Iris pigment epithelial cell (primary cell): ENCODE measurements at regions not wholly inside any gene's neighbourhood (a gene's known extent, or its start where the extent isn't known, plus 50 kb on each side); places are given as distances from the start of the nearest gene placed in this dataset.

ENCODE experiments used
- DNase-seq: peaks from one replicate; pipeline ENCODE4 v3.0.0-alpha.2; 2011; ENCODE audit warnings: low read depth

DNA sequence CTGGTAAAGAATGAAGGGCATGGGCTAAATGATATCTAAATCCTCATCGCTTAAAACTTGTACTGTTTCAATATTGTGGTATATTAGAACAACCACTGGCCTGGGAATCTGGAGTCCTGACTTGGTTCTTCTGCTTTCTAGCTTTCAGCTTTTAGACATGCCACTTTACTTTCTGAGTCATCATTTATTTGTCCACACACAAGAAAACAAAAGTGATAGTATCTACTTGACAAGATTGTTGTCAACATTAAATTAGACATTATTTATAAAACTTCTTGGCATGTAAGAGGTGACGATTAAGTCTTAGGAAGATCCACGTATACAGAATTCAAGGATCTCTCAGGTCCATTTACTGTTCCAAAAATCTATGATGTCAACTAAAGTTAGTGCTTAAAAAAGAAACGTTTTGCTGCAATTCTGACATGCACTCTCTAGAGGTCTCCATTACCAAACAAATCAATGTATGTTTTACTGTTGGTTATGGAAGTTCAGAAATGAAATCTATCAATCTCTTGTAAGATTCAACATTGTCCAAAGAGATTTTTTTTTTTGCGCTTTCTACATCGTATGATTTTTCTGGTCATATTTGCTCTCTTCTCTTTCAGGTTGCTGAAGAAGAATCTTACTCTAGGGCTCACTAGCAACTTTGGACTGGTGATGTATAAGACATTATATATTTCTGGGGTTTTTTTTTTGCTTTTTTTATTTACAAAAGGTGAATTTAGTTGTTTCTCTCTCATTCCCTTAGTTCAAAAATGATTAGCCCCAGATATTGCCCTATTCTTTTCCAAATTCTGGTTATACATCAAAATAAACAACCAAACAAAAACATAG, 53.6 kb upstream of the DYNC1I1 start:
- peak; percentile 27 for DNase-seq

DNA sequence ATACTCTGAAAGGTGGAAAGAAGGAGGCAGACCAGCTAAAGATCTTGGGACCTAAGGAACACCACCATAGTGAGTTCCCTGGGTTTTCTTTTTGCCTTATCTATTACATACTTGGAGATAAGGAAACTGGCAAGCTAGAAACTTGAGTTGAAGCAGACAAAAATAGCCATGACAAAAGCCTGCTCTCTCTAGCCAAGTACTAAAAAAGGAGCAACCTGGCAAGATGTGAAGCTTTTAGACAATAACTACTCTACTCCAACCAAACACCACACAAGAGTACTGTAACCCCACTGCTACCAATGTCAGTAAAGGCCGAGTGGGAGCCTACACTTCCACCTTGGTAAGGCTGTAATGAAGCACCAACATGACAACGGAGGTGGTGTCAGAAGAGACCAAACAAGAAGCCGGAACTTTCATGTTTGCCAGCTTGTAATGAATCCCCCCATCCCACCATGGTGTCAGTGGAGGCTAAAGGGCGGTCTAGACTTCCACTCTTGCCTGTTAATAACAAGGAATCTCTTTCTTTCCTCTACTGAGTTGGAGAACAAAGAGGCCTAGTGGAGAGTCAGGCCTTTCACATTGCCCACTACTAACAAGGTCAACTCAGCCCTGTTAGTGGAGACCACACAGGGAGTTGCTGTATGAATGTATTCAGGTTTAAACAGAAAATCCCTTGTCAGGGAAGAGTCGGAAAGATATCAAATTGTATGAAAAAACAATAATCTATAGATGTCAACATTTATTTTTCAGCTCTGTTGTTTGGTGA, 55.8 kb upstream of the DYNC1I1 start:
- DNase-seq: no peak

DNA sequence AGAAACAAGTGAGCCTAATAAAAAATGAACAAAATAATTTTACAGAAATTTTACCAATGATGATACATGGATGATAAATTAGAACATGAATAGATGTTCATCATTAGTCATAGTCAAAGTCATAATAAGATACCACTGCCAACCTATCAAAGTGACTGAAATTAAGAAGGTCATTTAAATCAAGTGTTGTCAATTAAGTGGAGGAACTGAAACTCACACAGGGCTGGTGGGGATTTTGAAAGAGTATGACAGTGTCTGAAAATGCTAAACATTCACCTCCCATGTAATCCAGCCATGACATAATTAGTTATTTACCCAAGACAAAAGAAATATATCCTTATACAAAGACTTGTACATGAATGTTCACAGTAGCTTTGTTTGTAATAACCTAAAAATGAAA, 57.1 kb upstream of the DYNC1I1 start:
- no peak for DNase-seq

DNA sequence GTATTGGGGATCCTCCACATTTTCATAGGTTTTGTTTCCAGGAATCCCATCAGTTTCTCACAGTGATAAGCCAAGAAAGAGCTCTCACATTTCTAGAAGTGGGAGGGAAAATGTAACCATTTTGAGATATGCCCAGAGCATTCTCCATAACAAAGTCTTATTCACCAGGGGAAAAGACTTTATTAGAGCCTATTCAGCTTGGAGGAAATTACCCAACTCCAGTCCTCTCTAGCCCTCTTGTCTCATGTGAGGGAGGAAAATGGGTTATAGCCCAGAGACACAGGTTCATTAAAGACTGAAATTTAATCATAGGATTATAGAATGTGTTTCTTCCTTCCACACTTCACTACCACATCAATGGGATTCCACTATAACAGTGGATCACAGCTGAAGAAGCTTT, 61.6 kb upstream of the DYNC1I1 start:
- DNase-seq: no peak

DNA sequence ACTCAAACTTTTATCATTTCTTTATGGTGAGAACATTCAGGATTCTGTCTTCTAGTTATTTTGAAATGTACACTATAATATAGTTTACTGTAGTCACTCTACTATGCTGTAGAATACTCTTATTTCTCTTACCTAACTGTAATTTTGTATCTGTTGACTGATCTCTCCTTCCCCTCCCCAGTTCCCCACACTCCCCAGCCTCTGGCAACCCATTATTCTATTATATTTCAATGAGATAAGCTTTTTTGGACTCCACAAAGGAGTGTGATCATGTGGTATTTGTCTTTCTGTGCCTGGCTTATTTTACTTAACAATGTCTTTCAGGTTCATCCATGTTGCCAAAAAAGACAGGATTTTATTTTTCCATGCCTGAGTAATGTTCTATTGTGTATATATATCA, 71.4 kb upstream of the DYNC1I1 start:
- DNase-seq: no peak

DNA sequence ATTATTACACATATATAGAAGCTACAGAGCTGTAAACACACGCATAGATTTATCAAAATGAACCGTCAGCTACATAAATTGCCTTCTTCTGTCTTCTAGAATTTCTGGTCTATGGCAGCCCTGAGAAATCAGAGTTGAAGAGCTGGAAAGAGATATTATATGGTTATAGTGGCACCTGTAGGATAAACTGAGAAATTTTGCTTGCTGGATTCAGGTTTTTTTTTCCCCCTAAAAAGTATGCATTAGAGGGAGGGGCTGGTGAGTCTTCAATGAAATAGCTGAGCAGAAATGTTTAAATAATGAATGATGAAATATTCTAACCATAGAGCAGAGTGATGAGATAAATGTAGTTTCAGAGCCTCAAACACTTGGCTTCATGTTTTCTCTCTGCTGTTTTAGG, 78.0 kb upstream of the DYNC1I1 start:
- no peak for DNase-seq

DNA sequence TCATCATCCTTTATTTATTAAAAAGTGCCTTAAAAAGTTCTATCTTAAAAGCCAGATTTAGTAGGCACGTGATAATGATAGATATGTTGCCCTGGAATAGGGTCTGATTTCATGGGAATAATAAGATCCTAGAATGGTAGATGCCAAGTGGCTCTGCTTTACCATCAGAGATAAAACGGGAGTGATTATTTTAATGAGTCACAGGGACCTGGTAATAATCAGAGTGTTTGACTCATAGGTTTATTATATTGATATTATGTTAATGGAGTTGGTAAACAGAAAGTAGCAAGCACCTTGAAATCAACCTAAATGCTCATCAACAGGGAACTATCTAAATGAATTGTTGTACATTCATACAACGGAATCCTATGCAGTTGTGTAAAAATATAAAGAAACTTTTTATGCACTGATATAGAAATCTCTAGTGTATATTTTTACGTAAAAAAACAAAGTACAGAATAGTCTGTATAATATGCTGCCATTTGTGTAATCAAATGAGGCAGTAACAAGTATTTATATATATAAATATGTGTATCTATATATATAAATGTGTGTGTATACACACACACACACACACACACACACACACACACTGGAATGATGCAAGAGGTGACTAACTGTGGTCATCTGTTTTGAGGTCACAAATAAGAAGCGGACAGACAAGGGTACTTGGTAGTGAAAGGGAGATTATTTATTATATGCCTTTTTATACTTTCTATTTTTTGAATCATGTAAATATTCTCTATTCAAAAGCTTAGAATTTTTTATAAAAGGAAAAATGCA, 78.6 kb upstream of the DYNC1I1 start:
- peak; percentile 32 for DNase-seq

DNA sequence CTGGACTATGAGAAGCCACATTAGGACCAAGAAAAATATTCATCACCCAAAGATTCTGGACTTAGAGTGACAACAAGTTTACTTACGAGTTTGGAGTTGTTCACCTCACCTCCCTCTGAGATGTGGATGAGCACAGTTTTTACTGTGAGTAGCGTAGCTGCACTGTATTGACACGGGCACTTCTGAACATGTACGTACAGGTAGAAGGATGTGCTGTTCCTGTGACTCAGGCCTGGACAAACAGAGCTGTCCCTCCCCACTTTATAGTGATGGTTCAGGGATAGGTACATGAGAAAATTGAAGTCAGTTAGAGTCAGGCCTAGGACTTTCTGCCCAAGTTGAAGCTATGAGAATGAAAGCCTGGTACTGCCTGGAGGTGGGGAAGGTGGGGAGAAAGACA, 80.9 kb upstream of the DYNC1I1 start:
- no peak for DNase-seq

DNA sequence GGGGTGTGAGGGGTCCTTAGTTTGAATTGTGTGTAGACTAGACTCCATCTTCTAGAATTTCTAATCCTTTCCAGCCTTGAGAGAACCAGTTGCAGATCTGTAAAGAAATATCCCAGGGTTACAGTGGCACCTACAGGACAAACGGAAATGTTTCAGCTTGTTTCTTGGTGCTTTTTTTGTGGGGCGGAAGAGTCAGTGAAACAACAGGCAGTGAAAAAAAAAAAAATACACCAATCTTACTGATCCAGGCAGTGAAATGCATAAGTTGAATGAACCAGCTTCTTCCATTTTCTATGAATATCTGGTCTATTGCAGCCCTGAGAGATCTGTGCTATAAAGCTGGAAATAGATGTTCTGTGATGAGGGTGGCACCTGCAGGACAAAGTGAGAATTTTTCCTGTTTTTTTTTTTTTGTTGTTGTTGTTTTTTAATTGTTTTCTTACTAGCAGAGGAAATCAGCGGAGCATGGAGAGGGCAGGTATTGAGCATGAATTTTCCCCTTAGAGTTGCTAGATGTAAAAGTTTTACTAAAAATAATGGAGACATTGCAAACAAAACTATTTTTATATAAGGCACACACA, 81.9 kb upstream of the DYNC1I1 start:
- peak; percentile 45 for DNase-seq

DNA sequence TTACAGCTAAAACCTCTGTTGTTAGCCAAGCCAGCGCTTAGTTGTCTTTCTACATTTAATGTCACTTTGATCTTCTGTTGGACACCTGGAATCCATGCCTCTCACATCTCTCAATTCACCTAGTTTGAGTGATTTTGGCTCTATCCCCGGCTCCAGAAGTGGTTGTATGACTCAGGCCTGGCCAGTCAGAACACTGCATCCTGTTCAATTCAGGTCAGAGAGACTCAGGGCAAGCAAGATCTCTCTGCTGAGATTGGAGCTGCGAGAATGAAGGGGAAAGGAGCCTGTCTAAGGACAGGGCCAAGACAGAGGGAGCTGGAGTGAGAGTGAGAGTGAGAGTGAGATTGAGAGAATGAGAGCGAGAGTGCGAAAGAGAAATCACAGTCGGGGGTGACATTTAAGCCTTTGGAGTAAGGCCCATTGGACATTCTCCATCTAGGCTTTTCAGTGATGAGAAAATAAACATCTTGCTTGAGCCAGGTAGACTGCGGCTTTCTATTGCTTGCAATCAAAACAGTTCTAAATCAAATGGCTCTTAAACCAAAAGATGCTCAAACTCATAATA, 83.3 kb upstream of the DYNC1I1 start:
- peak; percentile 38 for DNase-seq

DNA sequence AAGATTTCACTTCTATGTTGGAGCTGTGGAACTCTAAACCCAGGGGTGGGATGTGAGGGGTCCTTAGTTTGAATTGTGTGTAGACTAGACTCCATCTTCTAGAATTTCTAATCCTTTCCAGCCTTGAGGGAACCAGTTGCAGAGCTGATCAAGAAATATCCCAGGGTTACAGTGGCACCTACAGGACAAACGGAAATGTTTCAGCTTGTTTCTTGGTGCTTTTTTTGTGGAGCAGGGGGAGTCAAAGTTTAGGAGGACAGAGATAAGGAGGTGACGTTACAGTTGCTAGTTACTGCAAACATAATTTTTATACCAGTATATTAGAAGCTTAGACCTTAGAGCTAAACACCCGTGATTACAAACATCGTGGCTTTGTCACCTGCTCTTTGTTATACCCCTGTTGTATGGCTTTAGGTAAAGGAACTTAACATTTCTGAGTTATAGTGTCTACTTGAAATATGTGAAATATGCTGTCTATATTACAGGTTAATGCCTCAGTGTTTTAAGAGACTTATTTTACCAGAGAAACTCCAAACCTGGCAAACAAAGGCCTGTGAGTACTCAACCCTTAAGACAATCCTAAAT, 84.5 kb upstream of the DYNC1I1 start:
- peak; percentile 37 for DNase-seq

DNA sequence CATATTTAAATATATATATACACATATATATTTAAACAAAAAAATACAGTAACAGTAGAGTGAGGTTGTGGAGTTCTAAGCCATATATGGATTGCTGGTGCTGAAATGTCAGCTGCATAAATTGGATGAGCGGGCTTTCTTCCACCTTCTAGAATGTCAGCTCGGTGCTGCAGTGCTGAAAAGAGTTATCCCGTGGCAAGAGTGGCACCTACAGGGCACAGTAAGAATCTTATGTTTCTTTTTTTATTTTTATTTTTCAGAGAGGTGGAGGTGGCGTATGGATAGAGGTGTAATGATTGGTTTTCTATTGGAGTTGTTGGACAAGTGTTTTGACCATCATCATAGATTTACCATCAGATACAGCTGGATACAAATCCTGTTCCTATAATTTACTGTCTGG, 86.2 kb upstream of the DYNC1I1 start:
- DNase-seq: peak; percentile 73

DNA sequence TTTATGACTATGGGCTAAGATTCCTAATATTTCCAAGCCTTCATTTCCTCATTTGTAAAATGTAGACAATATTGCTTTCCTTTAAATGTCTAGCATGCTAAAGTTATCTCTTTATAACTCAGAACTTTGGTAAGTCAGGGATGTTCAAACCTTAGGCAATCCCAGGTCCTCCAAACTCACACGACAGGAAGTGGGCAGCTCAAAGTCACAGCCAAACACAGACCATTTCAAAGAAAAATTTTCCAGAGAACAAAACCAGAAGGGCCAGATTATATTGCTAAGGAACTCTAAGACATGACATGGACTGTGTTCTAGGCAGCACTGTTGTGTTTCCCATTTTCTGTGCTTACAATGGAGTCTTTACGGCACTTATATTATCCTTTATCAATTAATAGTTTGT, 87.8 kb upstream of the DYNC1I1 start:
- no peak for DNase-seq

DNA sequence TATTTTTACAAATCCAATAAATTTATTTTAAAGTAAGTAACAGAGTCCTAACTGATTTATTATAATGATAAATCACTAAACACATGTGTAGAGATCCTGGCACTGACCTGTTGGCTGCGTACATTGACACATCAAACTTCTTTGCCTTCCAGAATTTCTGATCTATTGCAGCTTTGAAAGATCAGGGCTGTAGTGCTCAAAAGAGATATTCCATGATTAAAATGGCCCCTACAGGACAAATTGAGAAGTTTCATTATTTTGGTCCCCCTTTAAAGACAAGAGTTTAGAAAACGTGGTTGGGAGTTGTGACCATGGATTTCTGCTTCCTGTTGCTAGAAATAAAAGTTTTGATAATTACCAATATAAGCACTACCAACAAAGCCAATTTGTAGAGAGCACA, 87.7 kb upstream of the PDK4 start:
- DNase-seq: peak; percentile 38

DNA sequence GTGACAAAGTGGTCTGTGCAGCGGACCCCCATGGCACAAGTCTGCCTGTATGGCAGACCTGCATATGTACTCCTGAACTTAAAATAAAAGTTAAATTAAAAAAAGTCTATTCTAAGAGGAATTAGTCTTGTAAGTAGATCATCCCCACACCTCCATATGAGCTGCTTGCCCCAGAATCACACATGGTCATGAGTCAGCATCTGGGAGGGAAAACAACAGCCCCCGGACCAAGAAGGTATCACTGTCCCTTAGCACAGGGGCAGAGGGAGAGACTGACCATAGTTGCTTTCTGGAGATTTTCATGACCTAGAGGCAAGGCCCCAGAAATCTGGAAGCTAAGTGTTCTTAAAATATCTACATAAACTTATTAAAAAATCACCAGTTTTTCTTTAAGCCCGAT, 86.6 kb upstream of the PDK4 start:
- no peak for DNase-seq

DNA sequence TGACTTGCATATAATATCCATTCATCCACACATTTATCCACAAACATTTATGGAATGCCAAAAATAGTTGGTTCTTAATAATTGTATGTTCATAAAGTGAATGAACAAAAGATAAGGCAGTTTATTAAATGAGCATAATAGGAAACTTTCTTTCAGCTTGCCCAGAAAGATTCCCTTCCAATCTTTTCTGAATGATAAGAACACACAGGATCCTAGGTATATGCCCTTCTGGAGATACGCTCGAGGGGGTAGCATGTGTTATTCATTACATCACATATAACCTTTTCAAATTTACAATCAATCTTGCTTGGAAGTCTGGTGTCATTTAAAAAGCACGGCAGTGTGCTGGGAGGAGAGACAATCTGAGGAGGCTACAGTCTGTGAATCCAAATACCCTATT, 80.4 kb upstream of the PDK4 start:
- DNase-seq: no peak

DNA sequence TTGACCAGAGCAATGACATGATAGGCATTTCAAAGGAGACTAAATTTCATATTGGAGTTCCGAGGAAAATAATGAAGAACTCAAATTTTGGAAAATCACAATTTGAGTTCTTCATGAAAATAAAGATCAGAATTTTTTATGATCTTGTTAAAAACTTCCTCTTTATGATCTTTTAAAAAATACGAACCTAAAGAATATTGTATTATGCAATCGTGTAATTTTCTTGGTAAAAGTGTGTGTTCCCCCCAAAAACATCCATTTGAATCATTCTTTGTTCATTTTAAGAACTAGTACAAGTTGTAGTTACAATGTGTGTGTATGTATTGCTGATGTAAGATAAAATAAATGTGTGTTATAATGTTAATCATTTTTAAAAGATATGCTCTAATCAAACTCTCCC, 79.3 kb upstream of the PDK4 start:
- DNase-seq: no peak

DNA sequence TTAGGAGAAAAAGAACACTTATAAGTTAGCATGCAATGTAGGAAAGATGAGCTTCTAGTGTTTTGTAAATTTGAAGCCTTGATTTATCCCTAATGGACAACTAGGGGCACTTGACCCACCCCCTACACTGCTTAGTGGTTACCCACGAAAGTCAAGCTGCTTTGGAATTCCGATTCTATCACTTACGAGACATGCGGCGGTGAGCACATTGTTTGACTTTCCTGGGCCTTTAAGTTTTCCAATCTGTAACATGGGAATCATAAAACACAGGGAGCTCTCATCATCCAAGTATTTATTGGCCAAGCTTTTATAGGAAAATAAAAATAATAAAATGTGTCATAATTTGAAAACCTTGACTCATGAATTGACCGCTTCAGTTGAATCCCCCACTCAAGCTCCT, 78.7 kb upstream of the PDK4 start:
- no peak for DNase-seq

DNA sequence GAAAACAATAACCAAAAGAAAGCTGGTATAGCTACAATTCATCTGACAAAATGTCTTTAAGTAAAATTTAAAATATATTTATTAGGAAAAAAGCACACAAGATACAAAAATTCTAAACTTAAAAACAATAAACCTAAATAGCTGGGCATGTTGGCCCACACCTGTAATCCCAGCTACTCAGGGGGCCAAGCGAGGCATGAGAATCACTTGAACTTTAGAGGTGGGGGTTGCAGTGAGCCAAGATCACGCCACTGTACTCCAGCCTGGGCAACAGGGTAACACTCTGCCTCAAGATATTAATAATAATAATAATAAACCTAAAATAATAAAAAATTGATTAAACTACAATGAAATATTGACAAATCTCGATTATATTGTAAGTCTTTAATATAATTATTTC, 77.8 kb upstream of the PDK4 start:
- no peak for DNase-seq

DNA sequence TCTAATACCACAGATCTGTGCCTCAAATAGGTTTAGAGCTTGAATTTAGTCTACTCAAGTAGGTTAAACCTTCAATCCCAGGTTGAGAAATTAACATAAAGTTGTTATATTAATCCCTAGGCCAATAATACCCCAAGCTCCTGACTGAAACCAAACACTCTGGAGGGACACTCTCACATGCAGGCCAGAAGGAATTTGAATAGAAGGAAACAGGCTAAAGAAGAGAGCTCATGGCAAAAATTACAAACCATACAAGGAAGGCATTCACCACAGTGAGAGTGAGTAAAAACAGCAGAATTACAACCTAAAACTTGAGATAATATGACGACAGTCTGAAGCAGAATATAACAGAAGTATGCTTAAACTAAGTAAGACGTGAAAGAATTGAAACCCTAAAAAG, 76.1 kb upstream of the PDK4 start:
- DNase-seq: no peak

DNA sequence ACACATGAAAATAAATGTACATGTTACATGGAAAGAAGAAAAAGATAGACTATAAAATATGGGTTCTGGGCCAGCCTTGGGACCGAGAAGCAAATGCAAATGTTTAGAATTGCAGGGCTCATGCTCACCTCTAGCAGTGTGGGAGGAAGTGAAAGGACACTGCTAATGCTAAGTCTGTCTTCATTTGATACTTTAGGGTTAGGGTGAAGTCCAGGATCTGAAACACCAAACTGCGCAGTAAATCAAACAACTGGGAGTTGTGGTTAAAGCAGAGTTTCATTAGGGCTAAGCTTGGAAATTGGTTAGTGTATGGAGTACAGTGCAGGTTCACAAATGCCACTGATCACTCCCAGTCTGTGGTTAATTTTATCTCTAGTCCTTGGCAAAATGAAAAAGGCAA, 73.2 kb upstream of the PDK4 start:
- DNase-seq: no peak

DNA sequence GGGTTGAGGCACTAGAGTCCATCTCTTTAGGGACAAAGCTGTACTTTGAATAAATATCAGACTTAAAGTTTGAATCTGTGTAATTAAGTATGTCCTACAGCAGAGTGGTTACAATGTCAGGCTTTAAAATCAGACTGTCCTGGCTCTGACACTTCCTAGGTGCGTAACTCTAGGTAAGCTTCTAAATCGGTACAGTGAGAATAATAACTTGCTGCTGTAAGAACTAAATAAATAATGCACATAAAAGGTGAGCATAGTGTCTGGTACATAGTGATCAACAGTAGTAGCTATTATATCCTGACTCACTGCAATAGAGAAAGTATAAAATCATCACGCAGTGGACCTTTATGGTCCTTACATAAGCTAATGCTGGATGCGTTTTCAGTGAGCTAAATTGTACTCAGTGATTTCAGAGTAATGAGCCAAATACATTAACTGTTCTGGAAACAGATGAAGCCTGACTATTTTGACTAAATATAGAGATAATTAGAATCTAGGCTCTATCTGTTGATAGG, 72.2 kb upstream of the PDK4 start:
- no peak for DNase-seq
